ENCODE measurements at regions not wholly inside any gene's neighbourhood (a gene's known extent, or its start where the extent isn't known, plus 50 kb on each side); places are given as distances from the start of the nearest gene placed in this dataset.

GRCh38 chr4:181578911-181579310 lies 664.3 kb upstream of the TENM3 start:
- no peak for DNase-seq (ENCODE audit: low read depth)

DNA sequence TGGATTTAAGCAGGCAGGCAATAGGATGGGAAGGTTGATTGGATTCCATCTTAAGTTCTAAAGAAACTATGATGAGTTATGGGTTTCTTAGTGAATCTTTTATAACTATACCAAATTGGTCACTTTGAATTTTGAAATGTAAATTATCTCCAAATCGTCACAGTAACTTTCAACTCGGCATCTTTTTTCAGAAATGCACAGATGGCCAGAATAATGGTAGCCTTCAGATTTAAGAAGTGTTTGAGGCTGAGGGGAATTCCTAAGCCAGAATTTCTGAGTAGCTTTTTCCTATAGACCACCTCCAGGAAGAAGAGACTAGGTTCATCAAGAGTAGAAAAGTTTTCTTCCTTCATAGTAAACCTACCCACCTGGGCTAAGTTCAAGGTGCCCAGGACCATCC lies 663.7 kb upstream of the TENM3 start:
- no peak for DNase-seq (ENCODE audit: low read depth)

DNA sequence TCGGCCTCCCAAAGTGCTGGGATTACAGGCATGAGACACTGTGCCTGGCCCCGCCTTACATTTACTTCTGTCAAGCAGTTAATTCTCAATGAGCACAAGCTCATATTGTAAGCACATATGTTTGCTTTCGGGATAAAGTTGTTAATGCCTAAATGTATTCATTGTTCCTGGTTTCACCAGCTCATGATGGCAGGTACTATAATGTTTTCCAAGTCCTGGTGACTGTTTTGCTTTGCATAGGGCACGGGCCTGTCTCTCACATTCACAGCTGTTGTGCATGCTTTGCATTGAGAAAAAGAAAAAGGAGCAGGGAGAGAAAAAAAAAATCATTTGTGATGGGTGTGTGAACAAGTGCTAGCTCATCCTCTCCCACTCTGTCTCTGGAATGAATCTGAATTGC lies 661.2 kb upstream of the TENM3 start:
- DNase-seq (ENCODE audit: low read depth): no peak

- DNase-seq (ENCODE audit: low read depth): no peak
Observed at GRCh38 chr4:181582595-181582994, 660.6 kb upstream of the TENM3 start.

DNA sequence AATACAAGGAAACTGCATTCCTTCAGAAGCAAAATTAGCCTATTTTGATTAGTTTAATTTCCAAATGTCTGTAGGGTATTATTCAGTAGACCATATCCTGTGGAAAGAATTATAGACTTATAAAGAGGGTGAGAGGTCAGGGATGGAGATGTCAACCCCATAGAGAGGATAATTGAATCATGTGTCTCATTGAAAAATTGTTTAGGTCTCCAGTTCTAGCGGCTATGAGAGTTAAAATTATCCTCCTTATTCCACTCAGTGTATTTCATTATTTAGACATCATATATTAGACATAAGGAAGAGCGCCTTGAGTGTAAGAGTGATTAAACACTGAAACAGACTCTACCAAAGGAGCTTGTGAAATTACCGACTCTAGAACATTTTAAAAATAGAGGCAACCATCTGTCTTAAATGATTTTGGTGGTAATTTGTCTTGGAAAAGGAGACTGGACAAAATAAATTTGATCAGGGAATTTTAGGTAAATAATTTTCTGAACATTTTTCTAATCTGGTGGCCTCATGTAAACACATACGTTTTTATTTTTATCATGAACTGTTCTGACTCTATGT lies 654.4 kb upstream of the TENM3 start:
- no peak for DNase-seq (ENCODE audit: low read depth)

DNA sequence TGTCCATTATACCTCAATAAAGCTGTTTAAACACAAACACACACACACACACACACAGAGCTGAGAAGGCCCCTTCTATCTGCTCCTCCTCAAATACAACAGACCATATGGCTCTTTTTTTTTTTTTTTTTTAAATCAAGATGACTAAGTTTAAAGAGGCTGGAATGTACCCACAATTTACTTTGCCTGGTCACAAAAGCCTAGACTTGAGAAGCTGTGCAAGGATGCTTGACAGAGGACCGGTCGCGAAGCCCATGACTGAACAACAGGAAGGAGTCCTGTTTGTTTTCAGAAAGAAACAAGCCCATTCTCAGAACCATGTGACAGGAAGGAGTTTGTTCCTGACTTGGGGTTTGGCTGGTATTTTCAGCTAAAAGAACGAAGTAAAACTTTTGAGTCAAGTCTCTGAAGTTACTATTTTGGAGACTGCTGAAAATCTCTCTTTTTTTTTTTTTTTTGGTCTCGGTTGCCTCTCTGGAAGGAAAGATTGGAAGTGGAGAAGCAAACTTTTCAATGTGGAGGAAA lies 650.9 kb upstream of the TENM3 start:
- DNase-seq (ENCODE audit: low read depth): no peak

DNA sequence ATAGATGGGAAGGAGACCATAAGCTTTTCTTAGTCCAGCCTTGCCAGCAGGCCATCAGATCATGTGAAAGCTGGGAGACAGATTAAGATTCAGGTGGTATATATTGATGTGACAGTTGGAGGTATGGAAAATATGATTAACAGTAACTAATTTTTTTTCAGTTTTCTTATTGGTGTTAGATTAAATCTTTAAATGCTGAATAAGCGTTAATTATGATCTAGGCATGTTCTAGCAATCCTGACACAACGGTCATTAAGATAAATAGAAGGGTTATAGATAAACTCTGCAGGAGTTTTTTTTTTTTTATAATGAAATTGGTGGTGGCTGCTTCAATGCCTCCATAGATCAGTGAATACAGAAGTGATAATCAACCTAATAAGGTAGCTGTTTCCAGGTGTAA lies 649.5 kb upstream of the TENM3 start:
- DNase-seq (ENCODE audit: low read depth): no peak

DNA sequence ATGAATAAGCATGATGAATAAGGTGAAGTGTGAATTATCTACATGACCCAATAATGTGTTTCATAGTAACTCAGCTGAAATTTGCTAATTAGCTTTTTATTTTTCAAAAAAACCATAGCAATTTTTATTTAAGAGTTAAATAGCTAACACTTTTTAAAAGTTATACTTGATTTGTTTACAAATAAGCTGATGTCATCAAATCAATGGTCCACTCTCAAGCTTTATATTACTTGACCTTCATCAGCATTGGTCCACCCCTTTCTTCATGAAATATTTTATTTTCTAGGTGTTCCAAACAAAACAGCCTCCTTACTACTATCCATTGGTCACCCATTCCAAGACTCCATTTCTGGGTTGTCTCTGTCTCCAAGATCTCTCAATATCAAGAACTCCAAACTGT lies 649.0 kb upstream of the TENM3 start:
- DNase-seq (ENCODE audit: low read depth): no peak

DNA sequence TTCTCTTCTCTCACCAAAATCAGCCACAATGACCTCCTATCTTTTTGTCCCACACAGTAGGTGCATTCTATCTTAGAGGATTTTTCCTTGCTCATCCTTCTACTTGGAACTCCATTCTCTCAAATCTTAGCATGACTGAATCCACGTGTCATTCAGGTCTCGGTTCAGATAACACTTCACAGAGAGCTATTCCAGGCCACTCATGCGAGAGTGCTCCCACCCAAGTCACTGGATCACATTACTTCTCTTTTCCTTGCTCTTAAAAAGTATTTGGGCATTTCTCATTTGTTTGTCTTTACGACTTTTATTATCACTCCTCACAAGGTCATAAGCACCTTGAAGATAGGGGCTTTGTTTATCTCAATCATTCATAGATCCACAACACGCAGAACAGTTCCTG lies 647.5 kb upstream of the TENM3 start:
- no peak for DNase-seq (ENCODE audit: low read depth)

GRCh38 chr4:181597766-181598165 lies 645.4 kb upstream of the TENM3 start:
- no peak for DNase-seq (ENCODE audit: low read depth)

GRCh38 chr4:181599134-181599533 lies 644.1 kb upstream of the TENM3 start:
- no peak for DNase-seq (ENCODE audit: low read depth)

- DNase-seq (ENCODE audit: low read depth): peak; percentile 13
Observed at GRCh38 chr4:181601103-181601502, 642.1 kb upstream of the TENM3 start.

GRCh38 chr4:181604546-181604945 lies 638.7 kb upstream of the TENM3 start:
- no peak for DNase-seq (ENCODE audit: low read depth)

GRCh38 chr4:181606300-181606699 lies 636.9 kb upstream of the TENM3 start:
- DNase-seq (ENCODE audit: low read depth): no peak

DNA sequence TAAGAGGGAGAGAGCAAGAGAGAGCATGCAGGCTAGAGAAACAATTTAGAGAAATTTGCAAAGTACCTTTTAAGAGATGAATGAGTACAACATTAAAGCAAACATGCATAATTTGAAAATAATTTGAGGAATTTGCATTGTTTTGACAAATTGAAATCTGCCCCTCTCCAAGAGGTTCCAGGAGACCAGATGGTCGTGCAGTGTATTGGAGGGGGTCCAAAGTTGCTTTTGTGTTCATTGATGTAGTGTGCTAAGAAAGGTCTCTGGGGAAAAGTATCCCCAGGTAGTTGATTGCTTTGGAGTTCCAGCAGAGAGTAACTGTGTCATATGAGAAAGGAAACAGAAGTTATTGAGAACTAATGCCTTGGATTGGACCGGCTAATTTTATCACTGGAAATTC lies 635.0 kb upstream of the TENM3 start:
- DNase-seq (ENCODE audit: low read depth): no peak

GRCh38 chr4:181611033-181611711 lies 632.0 kb upstream of the TENM3 start:
- no peak for DNase-seq (ENCODE audit: low read depth)

DNA sequence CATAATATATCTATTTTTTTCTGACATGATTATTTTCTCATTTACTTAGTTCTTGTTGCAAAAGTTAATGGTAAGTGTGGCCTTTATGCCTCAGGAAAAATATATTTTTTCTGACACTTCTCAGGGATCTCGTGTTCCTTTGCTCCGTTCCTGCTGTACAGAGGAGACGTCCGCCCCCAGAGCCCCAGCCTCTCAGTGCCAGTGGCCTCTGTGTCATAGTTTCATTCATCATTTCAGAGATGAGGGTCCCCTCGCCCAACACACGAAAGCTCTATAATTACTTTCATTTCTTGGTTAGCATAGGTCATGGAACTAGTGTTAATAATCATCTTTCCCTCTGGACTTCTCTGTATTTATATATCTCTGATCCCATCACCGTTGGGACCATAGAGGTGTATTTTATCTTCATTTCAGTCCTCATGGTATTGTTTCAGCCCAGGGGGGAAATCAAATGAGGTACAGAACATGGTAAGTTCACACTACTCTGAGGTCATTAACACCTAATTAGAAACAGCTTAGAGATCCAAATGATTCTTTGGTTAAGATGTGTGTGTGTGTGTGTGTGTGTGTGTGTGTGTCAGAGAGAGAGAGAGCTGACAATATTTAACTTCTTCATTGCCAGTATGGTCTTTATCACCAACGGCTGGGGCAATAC lies 631.1 kb upstream of the TENM3 start:
- no peak for DNase-seq (ENCODE audit: low read depth)

DNA sequence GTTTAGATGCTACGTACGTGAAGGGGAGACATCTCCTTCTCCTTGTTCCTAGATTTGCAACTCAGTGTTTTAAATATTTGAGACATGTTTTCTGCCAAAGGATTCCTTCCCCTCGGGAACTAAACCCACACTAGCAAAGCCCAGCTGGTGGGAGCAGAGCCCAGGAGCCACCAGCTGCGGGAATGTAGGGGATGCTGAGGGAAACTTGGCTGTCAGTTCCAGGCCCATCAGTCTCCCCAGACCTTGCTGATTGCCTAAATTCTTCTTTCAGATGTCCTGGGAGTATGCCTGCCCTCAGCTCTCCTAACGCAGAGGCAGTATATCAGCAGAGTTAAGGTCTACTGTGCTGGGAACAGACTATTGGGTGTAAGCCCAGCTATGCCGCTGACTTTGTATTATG lies 630.0 kb upstream of the TENM3 start:
- DNase-seq (ENCODE audit: low read depth): no peak

GRCh38 chr4:181618038-181618618 lies 625.1 kb upstream of the TENM3 start:
- DNase-seq (ENCODE audit: low read depth): no peak

GRCh38 chr4:181618896-181619295 lies 624.3 kb upstream of the TENM3 start:
- DNase-seq (ENCODE audit: low read depth): no peak

DNA sequence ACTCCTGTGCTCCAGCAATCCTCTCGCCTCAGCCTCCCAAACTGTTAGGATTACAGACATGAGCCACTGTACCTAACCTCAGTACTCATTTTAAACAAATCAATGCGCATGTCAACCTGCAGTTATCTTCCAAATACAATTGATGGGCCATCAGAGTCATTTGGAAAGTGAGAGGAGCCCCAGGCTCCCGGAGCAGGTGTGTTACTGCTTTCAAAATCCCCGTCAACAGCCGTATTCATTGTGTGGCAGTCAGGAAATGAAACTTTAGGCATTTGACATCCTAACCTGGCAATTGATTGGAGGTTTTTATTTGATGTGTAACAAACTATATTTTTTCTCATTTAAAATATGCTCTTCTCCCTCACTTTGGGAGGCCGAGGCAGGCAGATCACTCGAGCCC lies 623.6 kb upstream of the TENM3 start:
- DNase-seq (ENCODE audit: low read depth): no peak

- DNase-seq (ENCODE audit: low read depth): peak; percentile 26
Observed at GRCh38 chr4:181637186-181638105, 605.8 kb upstream of the TENM3 start.

All from GM04504 (cell line).